ENCODE measurements at regions not wholly inside any gene's neighbourhood (a gene's known extent, or its start where the extent isn't known, plus 50 kb on each side); places are given as distances from the start of the nearest gene placed in this dataset.

GRCh38 chr6:121917263-121917829, 481.9 kb downstream of the GJA1 start:
- DNase-seq (ENCODE audit: low read depth in 1 of 2, low spot score in 1 of 2), result no peak
- CTCF ChIA-PET, result no interaction called here
- no peak for FAIRE-seq
- ATAC-seq, result no peak
- no peak overlapping the region for H3K4me3 ChIP-seq
- no peak overlapping the region for H3K27ac ChIP-seq
- H3K4me1 ChIP-seq, result no peaks in the 10 kb centered on the region
- TF ChIP-seq RAD21 (conservative IDR thresholded peaks at IDR 0.05 in 1 of 2, IDR thresholded peaks at IDR 0.05 in 1 of 2) (no peak), NFE2L2 (conservative IDR thresholded peaks at IDR 0.05; ENCODE audit: low read length) (no peak), HOXA7 (CRISPR knock-in tag; IDR thresholded peaks at IDR 0.05) (no peak), ELK1 (IDR thresholded peaks at IDR 0.05; ENCODE audit: low read depth, low read length) (no peak), JUN (IDR thresholded peaks at IDR 0.05) (no peak), ZSCAN20 (CRISPR knock-in tag; IDR thresholded peaks at IDR 0.05) (no peak), POLR2A (IDR thresholded peaks at IDR 0.05; ENCODE audit: low read length) (no peak), ZNF302 (CRISPR knock-in tag; IDR thresholded peaks at IDR 0.05) (no peak), ZC3H11A (IDR thresholded peaks at IDR 0.05) (no peak), SREBF2 (IDR thresholded peaks at IDR 0.05) (no peak), ATOH8 (CRISPR knock-in tag; IDR thresholded peaks at IDR 0.05; ENCODE audit: low read depth) (no peak), HOXB5 (CRISPR knock-in tag; IDR thresholded peaks at IDR 0.05) (no peak), RCOR1 (IDR thresholded peaks at IDR 0.05; ENCODE audit: low read depth, low read length) (no peak)
- no peak overlapping the region for H3K4me2 ChIP-seq
- POLR2A ChIA-PET, result interaction anchor here (0.6 kb wide), 1 partner anchor 111 kb away, joined by 3 read pairs; no protein-coding TSS in a partner anchor
- WGBS (ENCODE audit: missing lambda C conversion rate), result 33% methylated on average over 3 of the region's 3 CpGs
- no peaks in the 10 kb centered on the region for H3K9me3 ChIP-seq

GRCh38 chr6:121917834-121918559, 481.5 kb upstream of the HSF2 start:
- Histone ChIP-seq H3K4me2 (no peak overlapping the region), H3K9me3 (no peaks in the 10 kb centered on the region), H3K27ac (no peak overlapping the region), H3K4me1 (no peaks in the 10 kb centered on the region), H3K4me3 (no peak overlapping the region)
- ATAC-seq, result no peak
- WGBS (ENCODE audit: missing lambda C conversion rate), result 52% methylated on average over 1 of the region's 1 CpG
- no peak for FAIRE-seq
- CTCF ChIA-PET, result no interaction called here
- POLR2A ChIA-PET, result interaction anchor here (0.6 kb wide), 1 partner anchor 112 kb away, joined by 3 read pairs; no protein-coding TSS in a partner anchor
- no peak for DNase-seq (ENCODE audit: low read depth in 1 of 2, low spot score in 1 of 2)
- no peak for TF ChIP-seq BCL3 (IDR thresholded peaks at IDR 0.05)
- no peak for TF ChIP-seq RFX5 (IDR thresholded peaks at IDR 0.05)
- no peak for TF ChIP-seq RNF2 (IDR thresholded peaks at IDR 0.05; ENCODE audit: borderline replicate concordance, low read depth)
- TF ChIP-seq RCOR1 (IDR thresholded peaks at IDR 0.05; ENCODE audit: low read depth, low read length), result no peak
- no peak for TF ChIP-seq ZFP36 (IDR thresholded peaks at IDR 0.05; ENCODE audit: borderline replicate concordance, partially characterized antibody)
- no peak for TF ChIP-seq JUN (IDR thresholded peaks at IDR 0.05)
- TF ChIP-seq REST (IDR thresholded peaks at IDR 0.05), result no peak
- no peak for TF ChIP-seq JUNB (IDR thresholded peaks at IDR 0.05)
- no peak for TF ChIP-seq FOSL2 (IDR thresholded peaks at IDR 0.05)
- TF ChIP-seq FOSL2 (CRISPR knock-in tag; IDR thresholded peaks at IDR 0.05), result no peak

All from A549 (cell line).